Esophagus mucosa (tissue), 1 donor: ENCODE measurements at regions not wholly inside any gene's neighbourhood (a gene's known extent, or its start where the extent isn't known, plus 50 kb on each side); places are given as distances from the start of the nearest gene placed in this dataset.
"Not testable (repeated sequence)": the region's sequence is repeated elsewhere in the genome, so short reads cannot be mapped to it uniquely, and the experiment has no call there.

Experiments
- ATAC-seq: fragments of 200-7000 bp; cut with Tn5 transposase; one replicate; pipeline ENCODE4 v1.9.1; 2020
- donor health status: DM: yes; HTN: yes; CAD: no.

- ATAC-seq, result no peak
Observed at GRCh38 chr20:2203436-2203835, 92.4 kb upstream of the TGM3 start.

GRCh38 chr20:2204021-2204420 is 91.8 kb upstream of the TGM3 start:
- ATAC-seq, result no peak

GRCh38 chr20:2206957-2207769 is 88.6 kb upstream of the TGM3 start:
- peak; percentile 83 for ATAC-seq

- no peak for ATAC-seq
Observed at GRCh38 chr20:2207770-2208097, 88.1 kb upstream of the TGM3 start.

- ATAC-seq, result peak; percentile 4
Observed at GRCh38 chr20:2208897-2209296, 86.9 kb upstream of the TGM3 start.

GRCh38 chr20:2210646-2211552 is 84.9 kb upstream of the TGM3 start:
- ATAC-seq, result peak; percentile 80

- no peak for ATAC-seq
Observed at GRCh38 chr20:2212456-2213015, 83.3 kb upstream of the TGM3 start.

- no peak for ATAC-seq
Observed at GRCh38 chr20:2213401-2213800, 82.4 kb upstream of the TGM3 start.

GRCh38 chr20:2217857-2218539 is 77.8 kb upstream of the TGM3 start:
- ATAC-seq, result no peak

GRCh38 chr20:2219481-2220006 is 76.3 kb upstream of the TGM3 start:
- ATAC-seq, result no peak

- ATAC-seq, result no peak
Observed at GRCh38 chr20:2220298-2220697, 75.5 kb upstream of the TGM3 start.

- no peak for ATAC-seq
Observed at GRCh38 chr20:2221921-2222320, 73.9 kb upstream of the TGM3 start.

GRCh38 chr20:2223558-2224367 is 72.0 kb upstream of the TGM3 start:
- no peak for ATAC-seq

GRCh38 chr20:2224368-2224639 is 71.5 kb upstream of the TGM3 start:
- no peak for ATAC-seq

- not testable (repeated sequence) for ATAC-seq
Observed at GRCh38 chr20:2227285-2227684, 68.5 kb upstream of the TGM3 start.

- no peak for ATAC-seq
Observed at GRCh38 chr20:2227861-2228260, 67.9 kb upstream of the TGM3 start.

GRCh38 chr20:2228926-2229325 is 66.9 kb upstream of the TGM3 start:
- no peak for ATAC-seq

GRCh38 chr20:2230726-2231488 is 64.9 kb upstream of the TGM3 start:
- peak; percentile 90 for ATAC-seq

- no peak for ATAC-seq
Observed at GRCh38 chr20:2231701-2232100, 64.1 kb upstream of the TGM3 start.

GRCh38 chr20:2234598-2235191 is 61.1 kb upstream of the TGM3 start:
- no peak for ATAC-seq

GRCh38 chr20:2236256-2236655 is 59.5 kb upstream of the TGM3 start:
- ATAC-seq, result peak; percentile 24
